ENCODE measurements at regions not wholly inside any gene's neighbourhood (a gene's known extent, or its start where the extent isn't known, plus 50 kb on each side); places are given as distances from the start of the nearest gene placed in this dataset.
"Not testable (repeated sequence)": the region's sequence is repeated elsewhere in the genome, so short reads cannot be mapped to it uniquely, and the experiment has no call there.

DNA sequence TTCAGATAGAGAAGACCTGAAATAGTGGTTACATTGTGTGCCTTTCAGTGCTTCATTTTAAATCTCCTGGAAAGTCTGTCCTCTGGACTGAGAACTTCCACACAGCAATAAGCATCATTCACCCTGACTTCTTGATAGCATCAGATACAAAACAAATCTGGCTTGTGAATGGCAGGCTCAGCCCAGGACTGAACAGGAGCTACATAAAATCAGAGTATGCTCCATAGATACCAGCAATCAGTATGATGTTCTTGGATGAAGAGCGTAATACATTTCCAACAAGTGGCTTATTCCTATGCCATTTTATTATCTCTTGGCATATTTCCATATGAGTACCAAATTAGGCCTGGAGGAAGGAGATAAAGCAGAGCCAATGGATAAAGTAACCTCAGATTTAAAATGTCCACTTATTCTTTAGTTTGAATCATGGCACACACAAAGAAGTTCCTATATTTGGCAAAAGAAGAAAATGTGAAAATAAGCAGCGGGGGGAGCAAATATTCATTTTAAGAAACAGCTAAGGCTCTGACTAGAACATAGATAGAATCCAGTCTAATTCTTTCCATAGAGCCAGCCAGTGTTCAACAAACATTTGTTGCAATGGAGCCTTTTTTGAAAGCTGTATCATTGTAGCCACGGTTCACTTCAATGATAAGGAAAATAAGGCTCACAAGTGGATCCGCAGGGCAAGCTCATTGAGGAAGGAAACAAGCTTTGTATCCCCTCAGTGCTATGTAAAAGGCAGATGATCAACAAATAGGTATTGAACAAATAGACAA lies 230.8 kb upstream of the CHAC2 start:
- no peak for DNase-seq (ENCODE audit: low spot score)

DNA sequence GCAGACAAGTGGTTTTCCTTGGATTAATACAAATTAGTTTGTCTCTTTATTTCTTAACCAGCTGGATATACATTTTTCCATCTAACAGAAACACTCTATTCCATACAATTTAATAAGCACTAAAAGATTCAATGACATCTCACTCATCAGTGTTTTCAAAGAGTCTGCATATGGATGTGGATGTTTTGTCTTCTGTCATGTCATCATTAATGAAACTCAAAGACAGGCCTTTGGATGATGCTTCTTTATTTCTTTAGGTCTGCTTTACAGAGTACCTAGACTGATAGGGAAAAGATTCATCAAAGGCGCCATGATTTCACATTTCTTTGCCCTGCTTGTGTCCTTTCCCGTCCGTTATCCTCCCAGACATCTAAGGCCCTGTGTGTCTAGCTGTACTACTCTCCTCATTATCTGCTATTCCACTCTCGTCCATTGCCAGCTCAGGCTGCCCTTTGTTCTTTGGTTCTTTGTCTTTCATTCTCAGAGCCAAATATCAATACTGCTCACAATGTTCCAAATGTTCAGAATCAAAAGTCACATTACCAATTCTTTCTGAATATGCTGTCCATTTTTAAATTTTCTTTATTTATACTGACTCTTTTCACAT lies 232.3 kb upstream of the CHAC2 start:
- no peak for DNase-seq (ENCODE audit: low spot score)

DNA sequence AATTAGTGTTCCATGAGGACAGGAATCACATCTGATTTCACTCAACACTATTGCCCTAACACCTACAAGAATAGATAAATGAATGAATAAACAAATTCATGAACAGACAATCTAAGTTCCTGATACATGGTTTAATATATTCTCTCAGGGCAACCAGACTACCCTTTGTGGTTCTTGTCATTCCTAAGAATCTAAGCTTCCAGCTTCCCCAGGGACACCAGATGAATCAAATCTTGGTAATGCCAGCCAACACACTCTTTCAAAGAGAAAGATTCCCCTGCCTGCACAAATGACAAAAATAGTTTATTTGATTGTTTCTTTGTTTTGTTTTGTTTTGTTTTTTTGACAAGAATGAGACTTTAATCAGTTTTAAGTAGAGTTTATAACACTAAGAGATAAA lies 237.5 kb upstream of the CHAC2 start:
- no peak for DNase-seq (ENCODE audit: low spot score)

DNA sequence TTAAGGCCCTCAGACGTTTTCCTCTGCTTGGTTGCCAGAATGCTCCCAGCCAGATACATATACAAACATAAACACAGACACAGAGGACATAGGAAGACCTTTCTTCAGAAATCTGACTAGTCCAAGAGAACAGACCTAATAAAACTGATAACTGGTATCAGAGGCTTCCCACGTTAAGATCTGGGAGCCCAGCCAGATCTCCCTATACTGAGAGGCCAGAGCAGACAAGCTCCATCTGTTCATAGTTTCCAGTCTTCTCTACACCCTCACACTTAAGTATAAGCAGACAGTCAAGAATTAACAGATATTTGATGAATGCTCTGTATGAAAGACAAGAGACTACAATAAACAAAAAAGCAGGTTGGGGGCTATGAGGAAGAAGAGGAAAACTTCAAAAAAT lies 240.5 kb upstream of the CHAC2 start:
- no peak for DNase-seq (ENCODE audit: low spot score)

GRCh38 chr2:53519918-53520841 lies 247.4 kb upstream of the CHAC2 start:
- no peak for DNase-seq (ENCODE audit: low spot score)

- no peak for DNase-seq (ENCODE audit: low spot score)
These were observed 250.2 kb upstream of the CHAC2 start for GRCh38 chr2:53517406-53517805.

DNA sequence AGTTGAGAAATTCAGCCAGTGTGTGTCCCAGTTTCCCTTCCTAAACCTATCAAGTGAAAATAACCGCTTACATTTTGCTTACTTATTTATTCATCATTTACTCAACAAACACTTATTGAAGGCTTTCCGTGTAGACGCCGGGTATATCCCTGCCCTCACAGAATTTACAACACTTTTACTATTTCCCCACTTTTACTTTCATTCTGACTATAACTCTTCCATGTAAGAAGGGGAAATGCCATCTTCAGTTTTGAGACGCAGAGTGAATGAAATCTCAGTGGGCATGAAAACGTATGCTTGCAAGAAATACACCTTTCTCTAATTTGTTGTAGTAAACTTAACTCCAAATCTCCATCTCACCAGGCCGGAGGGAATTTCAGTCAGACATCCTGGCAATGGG lies 251.0 kb upstream of the CHAC2 start:
- DNase-seq (ENCODE audit: low spot score): no peak

- no peak for DNase-seq (ENCODE audit: low spot score)
These were observed 251.9 kb upstream of the CHAC2 start for GRCh38 chr2:53515435-53516332.

DNA sequence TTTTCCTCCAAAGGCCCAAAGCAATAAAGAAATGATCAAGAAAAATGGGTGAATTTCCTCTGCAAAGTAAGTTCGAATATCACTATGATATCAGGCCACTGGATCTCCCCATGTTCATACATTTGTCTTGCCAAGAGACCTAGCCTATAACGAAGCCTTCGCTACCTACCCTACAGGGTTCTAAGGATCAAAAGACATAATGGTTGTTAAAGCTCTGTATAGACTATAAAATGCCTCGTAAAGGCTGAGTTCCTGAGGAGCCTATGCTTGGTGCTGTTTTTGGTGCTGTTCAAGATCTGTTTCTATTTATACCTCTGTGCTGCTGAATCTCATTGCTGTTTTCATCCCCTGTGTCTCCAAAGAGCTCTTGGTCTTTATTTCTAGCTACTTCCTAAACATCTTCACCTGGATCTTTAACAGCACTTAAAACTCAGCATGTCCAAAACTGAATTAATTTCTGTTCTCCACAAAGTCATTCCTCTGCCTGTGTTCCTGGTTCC lies 254.4 kb upstream of the CHAC2 start:
- DNase-seq (ENCODE audit: low spot score): no peak

GRCh38 chr2:53512071-53512826 lies 255.4 kb upstream of the CHAC2 start:
- DNase-seq (ENCODE audit: low spot score): no peak

GRCh38 chr2:53511549-53511948 lies 256.1 kb upstream of the CHAC2 start:
- DNase-seq (ENCODE audit: low spot score): no peak

DNA sequence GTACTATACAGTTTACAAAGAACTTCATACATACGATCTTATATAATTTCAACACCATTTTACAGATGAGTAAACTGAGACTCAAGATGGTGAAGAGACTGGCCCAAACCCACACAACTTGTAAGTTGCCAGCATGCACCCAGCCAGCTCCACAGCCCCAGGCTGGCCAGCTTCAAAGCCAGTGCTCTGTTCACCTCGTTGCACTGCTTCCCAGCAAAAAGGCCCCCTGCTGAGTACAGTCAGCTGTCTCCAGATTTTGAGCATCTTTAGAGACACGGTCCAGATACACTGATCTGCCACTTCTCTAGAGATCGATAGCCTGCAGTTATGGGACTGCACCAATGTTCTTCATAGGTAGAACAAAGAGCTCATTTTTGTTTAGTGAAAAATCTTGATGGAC lies 257.2 kb upstream of the CHAC2 start:
- no peak for DNase-seq (ENCODE audit: low spot score)

- no peak for DNase-seq (ENCODE audit: low spot score)
These were observed 257.7 kb upstream of the CHAC2 start for GRCh38 chr2:53509831-53510388.

GRCh38 chr2:53508667-53509066 lies 258.9 kb upstream of the CHAC2 start:
- no peak for DNase-seq (ENCODE audit: low spot score)

DNA sequence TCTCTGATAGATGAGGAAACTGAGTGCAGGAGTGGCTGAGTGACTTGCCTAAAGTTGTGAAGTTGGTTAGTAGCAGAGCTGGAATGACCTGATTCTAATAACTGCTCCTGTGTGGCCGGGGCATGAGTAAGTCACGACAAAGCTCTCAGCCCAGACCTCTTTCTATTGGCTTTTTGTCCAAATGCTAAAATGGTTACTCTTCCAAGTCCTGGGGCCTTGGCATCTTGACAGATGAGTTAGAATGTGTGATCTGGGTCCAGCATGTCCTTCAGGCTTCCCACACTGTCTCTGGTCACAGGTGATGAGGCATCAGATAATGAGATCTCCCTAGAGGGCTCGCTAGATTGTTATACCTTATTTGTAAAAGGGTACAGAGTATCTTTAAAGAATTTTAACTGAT lies 260.5 kb upstream of the CHAC2 start:
- DNase-seq (ENCODE audit: low spot score): not testable (repeated sequence)

DNA sequence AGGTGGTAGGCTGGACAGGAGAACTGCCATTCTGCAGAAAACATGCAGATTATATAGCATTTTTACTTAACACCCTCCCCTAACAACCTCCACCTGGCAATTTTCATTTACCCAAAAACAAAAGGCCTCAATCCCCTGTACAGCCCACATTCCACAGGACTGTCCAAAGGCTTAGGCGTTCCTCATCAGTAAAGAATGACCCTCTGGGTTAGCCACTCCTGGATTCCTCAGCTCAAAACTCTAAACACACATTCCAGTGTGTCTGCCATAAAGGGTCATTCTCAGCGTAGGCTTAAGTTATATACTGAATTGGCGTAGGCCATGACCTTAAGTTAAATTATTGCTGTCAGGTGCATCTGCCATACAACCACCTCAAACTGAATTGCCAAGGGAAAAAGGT lies 261.8 kb upstream of the CHAC2 start:
- DNase-seq (ENCODE audit: low spot score): no peak

- no peak for DNase-seq (ENCODE audit: low spot score)
These were observed 263.1 kb upstream of the CHAC2 start for GRCh38 chr2:53504507-53504906.

GRCh38 chr2:53500181-53500580 lies 267.4 kb upstream of the CHAC2 start:
- no peak for DNase-seq (ENCODE audit: low spot score)

DNA sequence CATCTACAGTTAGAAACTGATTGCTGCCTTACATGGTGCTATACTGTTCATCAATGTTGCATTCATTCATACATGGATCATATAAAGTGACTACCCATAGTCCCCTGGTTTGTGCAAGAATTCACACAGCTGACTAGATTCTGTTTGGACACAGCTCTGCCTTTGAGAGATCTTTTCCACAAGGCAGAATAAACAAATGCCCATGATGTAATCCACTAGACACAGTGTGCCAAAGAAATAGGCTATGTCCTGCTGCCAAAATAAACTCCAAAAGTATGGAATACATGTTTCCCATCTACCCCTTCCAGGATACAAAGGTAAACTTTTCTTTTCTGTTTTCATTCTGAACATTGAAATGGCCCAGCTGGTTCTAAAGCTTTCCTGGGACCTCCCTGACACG lies 269.4 kb upstream of the CHAC2 start:
- DNase-seq (ENCODE audit: low spot score): no peak

- no peak for DNase-seq (ENCODE audit: low spot score)
These were observed 270.6 kb upstream of the CHAC2 start for GRCh38 chr2:53497020-53497419.
